Panc1 (cell line): ENCODE measurements at regions not wholly inside any gene's neighbourhood (a gene's known extent, or its start where the extent isn't known, plus 50 kb on each side); places are given as distances from the start of the nearest gene placed in this dataset.

ENCODE experiments used
- ATAC-seq: fragments of 200-7000 bp; cut with Tn5 transposase; 2 replicates; pipeline ENCODE4 v1.9.1; 2020; ENCODE audit warnings: mild to moderate bottlenecking, moderate library complexity
- BruUV-seq: library from RNA; stranded (reverse); fragments of 400-500 nt; replicated peaks from 2 replicates; lab custom pipeline; 2021; lab: Mats Ljungman, UMichigan
- CTCF ChIA-PET: fragments of 300-600 bp; sonication (Branson Sonifier 250); formaldehyde crosslinking; loops from one replicate; lab custom pipeline; 2022; ENCODE audit warnings: antibody characterized with exemption; lab: Charles Lee
- POLR2A ChIA-PET: fragments of 300-600 bp; sonication (Branson Sonifier 250); formaldehyde crosslinking; loops from one replicate; lab custom pipeline; 2022; ENCODE audit warnings: antibody characterized with exemption; lab: Charles Lee
- DNase-seq: peaks from one replicate; pipeline ENCODE4 v3.0.0-alpha.2; 2010; ENCODE audit warnings: low read depth, low spot score
- H3K27ac ChIP-seq: 2 replicates; pipeline ENCODE4 v1.5.1; 2011; ENCODE audit warnings: mild to moderate bottlenecking, low read length, inconsistent platforms
- H3K27me3 ChIP-seq: fragments of 200-500 bp; sonication (Bioruptor generic); 2 replicates; pipeline ENCODE4 v1.6.0; 2014; ENCODE audit warnings: low read length, inconsistent platforms; ENCODE audit not compliant: control insufficient read depth, insufficient read depth
- H3K36me3 ChIP-seq: fragments of 200-500 bp; sonication (Bioruptor generic); 2 replicates; pipeline ENCODE4 v1.5.1; 2014; ENCODE audit warnings: inconsistent platforms, mild to moderate bottlenecking, low read length, moderate library complexity; ENCODE audit not compliant: control insufficient read depth, insufficient read depth
- H3K4me1 ChIP-seq: 2 replicates; pipeline ENCODE4 v1.5.1; 2011; ENCODE audit warnings: inconsistent platforms, mild to moderate bottlenecking, low read length, moderate library complexity; ENCODE audit not compliant: control insufficient read depth, insufficient read depth
- H3K4me3 ChIP-seq, 2 experiments: 2 replicates each; pipeline ENCODE4 v1.5.1; 2011 to 2012; ENCODE audit warnings: low read depth in 2 of 2, low read length in 2 of 2, mild to moderate bottlenecking in 2 of 2, inconsistent platforms in 1 of 2, moderate library complexity in 1 of 2
- H3K9me3 ChIP-seq: fragments of 200-500 bp; sonication (Bioruptor generic); 2 replicates; pipeline ENCODE4 v1.5.1; 2014; ENCODE audit warnings: low read depth, mild to moderate bottlenecking, inconsistent platforms, low read length, moderate library complexity; ENCODE audit not compliant: control insufficient read depth, insufficient read depth
- POLR2AphosphoS5 ChIP-seq: IDR thresholded peaks from 2 replicates; pipeline ENCODE4 v1.6.1; 2012; ENCODE audit warnings: mild to moderate bottlenecking, low read depth, low read length, moderate library complexity
- SIN3A ChIP-seq: IDR thresholded peaks from 2 replicates; pipeline ENCODE4 v1.6.1; 2012; ENCODE audit warnings: low read depth, mild to moderate bottlenecking, low read length, moderate library complexity, borderline replicate concordance; ENCODE audit not compliant: insufficient read depth
- TCF7L2 ChIP-seq: IDR thresholded peaks from 2 replicates; pipeline ENCODE4 v1.6.1; 2011; ENCODE audit warnings: mild to moderate bottlenecking, low read depth, low read length, inconsistent platforms
- in situ Hi-C: cut with HindIII; loops from 2 replicates; pipeline ENCODE4 v1.10.0; 2016; ENCODE audit warnings: low sequenced_read_pairs, low pct_unique_long_range_greater_than_20kb
- intact Hi-C: fragments of 100-400 bp; cut with micrococcal nuclease; formaldehyde crosslinking; loops from one replicate; pipeline ENCODE4 v1.10.0; 2022; ENCODE audit not compliant: unreplicated experiment
- TF ChIP-seq, protein P1 (sequence below), 2 experiments: IDR thresholded peaks; 2 replicates each; pipeline ENCODE4 v1.6.1; 2011 to 2012; ENCODE audit warnings: low read depth in 2 of 2, control low read depth in 1 of 2, low read length in 1 of 2, mild to moderate bottlenecking in 1 of 2, moderate library complexity in 1 of 2; ENCODE audit not compliant: insufficient read depth in 1 of 2
- TF ChIP-seq, protein P2 (sequence below): fragments of 450-650 bp; IDR thresholded peaks from 2 replicates; pipeline ENCODE4 v1.5.1; 2017; ENCODE audit warnings: mild to moderate bottlenecking

DNA sequence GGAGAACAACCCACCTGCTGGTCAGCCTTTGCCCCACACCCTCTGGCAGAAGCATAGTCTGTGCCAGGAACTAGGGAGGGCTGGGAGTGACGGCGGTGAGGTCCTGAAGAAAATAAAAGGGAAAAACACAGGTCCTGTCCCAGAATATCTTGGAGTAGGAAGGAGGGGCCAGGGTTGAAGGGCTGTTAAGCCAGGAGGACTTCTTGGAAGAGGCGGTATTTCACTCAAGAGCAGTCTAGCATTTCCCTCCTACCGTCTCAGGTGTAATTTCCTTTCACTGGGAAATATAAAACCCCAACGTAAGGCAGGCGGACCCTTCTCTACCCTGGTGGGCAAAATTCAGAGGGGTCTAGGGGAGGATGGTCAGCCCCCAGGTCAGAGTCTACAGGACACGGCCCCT is 72.7 kb upstream of the TTC34 start:
- ChIA-PET POLR2A (no interaction called here), CTCF (no interaction called here)
- H3K9me3 ChIP-seq: peaks cover 8% of the 10 kb centered on the region; the same call in 1 of the 2 replicates
- no peak for TF ChIP-seq POLR2AphosphoS5
- TF ChIP-seq, protein P1, sequence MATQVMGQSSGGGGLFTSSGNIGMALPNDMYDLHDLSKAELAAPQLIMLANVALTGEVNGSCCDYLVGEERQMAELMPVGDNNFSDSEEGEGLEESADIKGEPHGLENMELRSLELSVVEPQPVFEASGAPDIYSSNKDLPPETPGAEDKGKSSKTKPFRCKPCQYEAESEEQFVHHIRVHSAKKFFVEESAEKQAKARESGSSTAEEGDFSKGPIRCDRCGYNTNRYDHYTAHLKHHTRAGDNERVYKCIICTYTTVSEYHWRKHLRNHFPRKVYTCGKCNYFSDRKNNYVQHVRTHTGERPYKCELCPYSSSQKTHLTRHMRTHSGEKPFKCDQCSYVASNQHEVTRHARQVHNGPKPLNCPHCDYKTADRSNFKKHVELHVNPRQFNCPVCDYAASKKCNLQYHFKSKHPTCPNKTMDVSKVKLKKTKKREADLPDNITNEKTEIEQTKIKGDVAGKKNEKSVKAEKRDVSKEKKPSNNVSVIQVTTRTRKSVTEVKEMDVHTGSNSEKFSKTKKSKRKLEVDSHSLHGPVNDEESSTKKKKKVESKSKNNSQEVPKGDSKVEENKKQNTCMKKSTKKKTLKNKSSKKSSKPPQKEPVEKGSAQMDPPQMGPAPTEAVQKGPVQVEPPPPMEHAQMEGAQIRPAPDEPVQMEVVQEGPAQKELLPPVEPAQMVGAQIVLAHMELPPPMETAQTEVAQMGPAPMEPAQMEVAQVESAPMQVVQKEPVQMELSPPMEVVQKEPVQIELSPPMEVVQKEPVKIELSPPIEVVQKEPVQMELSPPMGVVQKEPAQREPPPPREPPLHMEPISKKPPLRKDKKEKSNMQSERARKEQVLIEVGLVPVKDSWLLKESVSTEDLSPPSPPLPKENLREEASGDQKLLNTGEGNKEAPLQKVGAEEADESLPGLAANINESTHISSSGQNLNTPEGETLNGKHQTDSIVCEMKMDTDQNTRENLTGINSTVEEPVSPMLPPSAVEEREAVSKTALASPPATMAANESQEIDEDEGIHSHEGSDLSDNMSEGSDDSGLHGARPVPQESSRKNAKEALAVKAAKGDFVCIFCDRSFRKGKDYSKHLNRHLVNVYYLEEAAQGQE (IDR thresholded peaks at IDR 0.05; ENCODE audit: insufficient read depth in 1 of 2, low read depth in 2 of 2, low read length in 1 of 2): no peak
- TF ChIP-seq TCF7L2: no peak
- TF ChIP-seq, protein P2, sequence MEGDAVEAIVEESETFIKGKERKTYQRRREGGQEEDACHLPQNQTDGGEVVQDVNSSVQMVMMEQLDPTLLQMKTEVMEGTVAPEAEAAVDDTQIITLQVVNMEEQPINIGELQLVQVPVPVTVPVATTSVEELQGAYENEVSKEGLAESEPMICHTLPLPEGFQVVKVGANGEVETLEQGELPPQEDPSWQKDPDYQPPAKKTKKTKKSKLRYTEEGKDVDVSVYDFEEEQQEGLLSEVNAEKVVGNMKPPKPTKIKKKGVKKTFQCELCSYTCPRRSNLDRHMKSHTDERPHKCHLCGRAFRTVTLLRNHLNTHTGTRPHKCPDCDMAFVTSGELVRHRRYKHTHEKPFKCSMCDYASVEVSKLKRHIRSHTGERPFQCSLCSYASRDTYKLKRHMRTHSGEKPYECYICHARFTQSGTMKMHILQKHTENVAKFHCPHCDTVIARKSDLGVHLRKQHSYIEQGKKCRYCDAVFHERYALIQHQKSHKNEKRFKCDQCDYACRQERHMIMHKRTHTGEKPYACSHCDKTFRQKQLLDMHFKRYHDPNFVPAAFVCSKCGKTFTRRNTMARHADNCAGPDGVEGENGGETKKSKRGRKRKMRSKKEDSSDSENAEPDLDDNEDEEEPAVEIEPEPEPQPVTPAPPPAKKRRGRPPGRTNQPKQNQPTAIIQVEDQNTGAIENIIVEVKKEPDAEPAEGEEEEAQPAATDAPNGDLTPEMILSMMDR: no peak
- no peak for TF ChIP-seq SIN3A
- no TSS peak for BruUV-seq
- no peak overlapping the region for H3K27ac ChIP-seq
- no peak for DNase-seq
- ATAC-seq: no peak
- H3K4me3 ChIP-seq: no peak overlapping the region
- in situ Hi-C loops (no loop called here), intact Hi-C loops (no loop called here)
- no peaks in the 10 kb centered on the region for H3K36me3 ChIP-seq
- peaks cover 8% of the 10 kb centered on the region for H3K4me1 ChIP-seq
- no peaks in the 10 kb centered on the region; the same call in 1 of the 2 replicates for H3K27me3 ChIP-seq

DNA sequence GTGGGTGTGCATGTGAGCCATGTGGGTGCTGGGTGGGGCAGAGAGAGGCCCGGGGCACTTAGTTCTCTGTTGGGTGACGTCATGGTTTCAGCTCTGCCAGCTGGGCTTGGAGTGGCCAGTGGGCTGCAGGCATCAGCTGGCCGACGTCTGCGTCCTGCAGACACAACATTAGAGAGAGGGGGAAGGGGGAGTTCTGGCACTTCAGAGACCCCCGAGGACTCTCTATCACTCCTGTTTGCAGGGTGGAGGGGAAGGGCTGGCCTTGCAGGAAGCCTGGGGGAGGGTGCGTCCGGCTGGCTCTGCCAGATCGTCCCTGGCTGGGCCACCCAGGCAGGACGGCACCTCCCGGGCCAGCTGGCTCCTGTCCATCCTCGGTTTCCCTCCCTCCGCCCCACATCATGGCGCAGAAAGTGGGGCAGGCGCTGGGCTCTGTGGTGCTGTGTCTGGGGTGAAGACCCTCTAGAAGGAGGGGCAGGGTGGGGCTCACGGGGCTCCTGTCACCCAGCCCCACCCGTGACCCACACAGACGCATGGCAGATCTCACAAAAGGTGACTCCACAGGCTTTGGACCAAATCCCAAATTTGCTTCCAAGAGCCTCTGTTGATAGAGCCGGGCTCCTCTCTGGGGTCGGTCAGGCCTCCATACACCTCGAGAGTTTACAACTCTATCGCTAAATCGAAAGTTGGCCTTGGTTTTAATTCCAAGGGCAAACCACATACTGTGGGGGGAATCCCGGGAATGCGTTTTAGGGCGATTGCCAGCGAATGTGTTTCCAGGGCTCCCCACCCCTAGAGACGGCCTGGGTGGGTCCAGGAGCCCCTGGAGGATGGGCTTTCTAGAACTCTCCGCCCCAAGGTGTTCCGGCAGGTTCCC is 73.4 kb upstream of the TTC34 start:
- no peak overlapping the region for H3K27ac ChIP-seq
- no peak for DNase-seq
- no peak for ATAC-seq
- BruUV-seq: no TSS peak
- H3K9me3 ChIP-seq: peaks cover 8% of the 10 kb centered on the region; the same call in 1 of the 2 replicates
- H3K4me1 ChIP-seq: peaks cover 8% of the 10 kb centered on the region
- intact Hi-C loops (no loop called here), in situ Hi-C loops (no loop called here)
- no peaks in the 10 kb centered on the region; the same call in 1 of the 2 replicates for H3K27me3 ChIP-seq
- TF ChIP-seq, protein P1 (IDR thresholded peaks at IDR 0.05; ENCODE audit: insufficient read depth in 1 of 2, low read depth in 2 of 2, low read length in 1 of 2): no peak
- TF ChIP-seq SIN3A (no peak), POLR2AphosphoS5 (no peak), TCF7L2 (no peak)
- TF ChIP-seq, protein P2: no peak
- ChIA-PET CTCF (interaction anchor here (0.7 to 1.3 kb wide), 2 partner anchors 42 to 47 kb away, joined by 3 to 6 read pairs; no protein-coding TSS in a partner anchor), POLR2A (no interaction called here)
- H3K4me3 ChIP-seq: no peak overlapping the region
- no peaks in the 10 kb centered on the region for H3K36me3 ChIP-seq
